ENCODE measurements at regions not wholly inside any gene's neighbourhood (a gene's known extent, or its start where the extent isn't known, plus 50 kb on each side); places are given as distances from the start of the nearest gene placed in this dataset.

DNA sequence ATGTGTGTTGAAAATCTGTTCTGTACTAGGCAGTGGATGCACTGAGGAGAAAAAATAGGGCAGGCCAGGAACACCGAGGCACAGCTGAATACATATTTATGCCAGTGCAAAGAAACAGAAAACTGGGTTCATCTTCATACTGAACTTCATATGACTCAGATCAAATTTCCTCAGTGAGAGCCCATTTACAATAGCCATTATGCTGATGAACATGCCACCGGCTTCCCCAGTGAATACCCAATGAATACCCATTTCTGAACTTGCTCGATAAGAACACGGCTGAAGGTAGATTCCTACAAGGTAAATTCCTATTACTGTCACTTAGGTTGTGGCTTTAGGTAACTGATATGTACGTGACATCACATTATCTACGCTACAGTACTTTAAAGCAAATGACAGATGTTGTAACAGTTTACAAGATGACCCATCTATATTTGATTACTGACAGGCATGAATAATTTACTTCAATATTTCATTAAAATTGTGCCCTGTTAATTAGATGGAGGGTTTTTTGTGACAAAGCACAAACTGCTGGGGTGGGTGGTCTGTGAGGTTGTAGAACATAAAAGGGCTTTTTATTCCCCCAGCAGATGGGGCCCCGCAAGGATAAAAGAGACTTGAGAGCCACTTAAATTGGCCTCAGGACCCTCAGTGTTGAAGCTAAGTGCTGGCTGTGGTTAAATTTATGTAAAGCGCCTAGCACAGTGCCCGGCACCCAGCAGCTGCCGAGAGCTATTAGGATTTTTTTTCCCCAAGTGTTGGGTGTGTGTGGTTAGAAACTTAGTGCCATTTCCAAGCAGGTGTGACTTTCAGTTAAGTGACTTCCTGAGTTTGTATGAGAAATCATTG lies 264.5 kb downstream of the CD83 start:
- no peaks in the 10 kb centered on the region for H4K20me1 ChIP-seq (ENCODE audit: control insufficient read depth, insufficient read depth)
- BruUV-seq (replicated peaks), result no TSS peak
- intact Hi-C loops (cut with micrococcal nuclease; ENCODE audit: unreplicated experiment) (no loop called here), in situ Hi-C loops (cut with MboI) (no loop called here)
- 16% methylated on average over 10 of the region's 10 CpGs for WGBS (ENCODE audit: insufficient coverage, insufficient replicate concordance, low lambda C conversion rate, missing lambda C conversion rate)
- DNase-seq (ENCODE audit: low read depth, low spot score), result no peak
- no peaks in the 10 kb centered on the region for H3K27me3 ChIP-seq (replicated peaks in 1 of 2; ENCODE audit: control insufficient read depth in 2 of 2, insufficient read depth in 2 of 2, low read length in 1 of 2)
- SMC1A ChIA-PET (ENCODE audit: uncharacterized antibody, unreplicated experiment), result no interaction called here
- FAIRE-seq, result no peak
- no peak overlapping the region for H3K9ac ChIP-seq (ENCODE audit: control insufficient read depth, insufficient read depth, low read length)
- H3K4me3 ChIP-seq, result no peak overlapping the region
- no peak overlapping the region for H2AFZ ChIP-seq (ENCODE audit: control insufficient read depth, low read depth, low read length)
- H3K79me2 ChIP-seq (ENCODE audit: control insufficient read depth, insufficient read depth, low read length), result no peaks in the 10 kb centered on the region
- RAD21 ChIA-PET (ENCODE audit: unreplicated experiment), result no interaction called here
- no peak overlapping the region for H3K27ac ChIP-seq (ENCODE audit: control insufficient read depth, insufficient read depth)
- peak; percentile 17; the same call in 1 of the 3 replicates for ATAC-seq
- H3K36me3 ChIP-seq (ENCODE audit: control insufficient read depth in 2 of 2, insufficient read depth in 2 of 2, low read length in 1 of 2), result no peaks in the 10 kb centered on the region
- H3K9me3 ChIP-seq (replicated peaks; ENCODE audit: control insufficient read depth, insufficient read depth, low read length), result no peaks in the 10 kb centered on the region
- H3K4me2 ChIP-seq (ENCODE audit: control insufficient read depth, insufficient read depth), result no peak overlapping the region
- TF ChIP-seq RUNX3 (IDR thresholded peaks at IDR 0.05; ENCODE audit: low read length) (peak; percentile 20; the same call in 1 of the 2 replicates), IKZF2 (IDR thresholded peaks at IDR 0.05) (peak in 1 of 2 experiments; percentile 44; a peak in 1 of 4 replicates), ZNF274 (IDR thresholded peaks at IDR 0.05; ENCODE audit: insufficient read depth, insufficient read length) (no peak), MTA3 (IDR thresholded peaks at IDR 0.05; ENCODE audit: borderline replicate concordance, low read length) (no peak), CBX3 (IDR thresholded peaks at IDR 0.05; ENCODE audit: borderline replicate concordance, low read depth) (no peak), TCF3 (IDR thresholded peaks at IDR 0.05; ENCODE audit: borderline replicate concordance, insufficient read depth, low read depth, low read length) (peak; percentile 34; the same call in 1 of the 2 replicates), TCF12 (IDR thresholded peaks at IDR 0.05; ENCODE audit: low read depth, low read length) (0 out of 2 replicates have a peak, but pooled peaks have one; percentile 8), YBX1 (IDR thresholded peaks at IDR 0.05) (no peak), NR2F1 (conservative IDR thresholded peaks at IDR 0.05) (no peak), BACH1 (IDR thresholded peaks at IDR 0.05; ENCODE audit: borderline replicate concordance) (no peak), PAX8 (IDR thresholded peaks at IDR 0.05) (no peak)
- CTCF ChIA-PET, result interaction anchor here (0.8 kb wide), 1 partner anchor 170 kb away, joined by 3 read pairs; no protein-coding TSS in a partner anchor
- H3K4me1 ChIP-seq (ENCODE audit: control insufficient read depth, insufficient read depth, low read length), result 0 out of 2 replicates have a peak, but pooled peaks cover 3% of the 10 kb centered on the region
- POLR2A ChIA-PET, result no interaction called here

Measured in GM12878 (cell line).